ENCODE measurements at regions not wholly inside any gene's neighbourhood (a gene's known extent, or its start where the extent isn't known, plus 50 kb on each side); places are given as distances from the start of the nearest gene placed in this dataset.
A peak's percentile ranks its signal among the peaks of the same experiment; 100 is the strongest.
"Not testable (repeated sequence)": the region's sequence is repeated elsewhere in the genome, so short reads cannot be mapped to it uniquely, and the experiment has no call there.

DNA sequence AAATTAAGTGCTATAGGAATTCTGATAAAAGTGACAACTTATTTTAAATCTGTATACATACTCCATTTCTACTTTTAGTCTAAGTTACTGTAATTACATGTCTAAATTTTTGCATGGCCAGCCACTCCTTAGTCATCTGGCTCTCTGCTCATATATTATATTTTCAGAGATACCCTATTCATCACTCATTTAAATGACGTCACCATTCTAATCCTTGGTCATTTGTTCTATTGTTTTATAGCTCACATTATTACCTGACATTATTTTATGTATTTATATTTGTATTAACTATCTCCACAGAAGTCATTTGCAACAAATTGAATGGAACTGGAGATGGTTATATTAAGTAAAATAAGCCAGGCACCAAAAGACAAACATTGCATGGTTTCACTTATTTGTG is 179.6 kb upstream of the CXorf51A start:
- no peak for DNase-seq

DNA sequence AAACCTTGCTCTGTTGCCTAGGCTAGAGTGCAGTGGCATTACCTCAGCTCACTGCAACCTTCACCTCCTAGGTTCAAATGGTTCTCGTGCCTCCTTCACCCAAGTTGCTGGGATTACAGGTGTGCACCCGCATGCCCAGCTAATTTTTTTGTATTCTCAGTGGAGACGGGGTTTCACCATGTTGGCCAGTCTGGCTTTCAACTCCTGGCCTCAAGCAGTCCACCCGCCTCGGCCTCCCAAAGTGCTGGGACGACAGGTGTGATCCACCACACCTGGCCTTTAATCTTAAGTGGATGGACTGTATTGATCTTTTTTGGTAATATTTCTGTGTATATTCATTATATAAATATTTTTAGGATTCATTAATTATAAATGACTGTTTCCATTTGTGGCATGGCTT is 158.7 kb upstream of the CXorf51A start:
- DNase-seq, result no peak

DNA sequence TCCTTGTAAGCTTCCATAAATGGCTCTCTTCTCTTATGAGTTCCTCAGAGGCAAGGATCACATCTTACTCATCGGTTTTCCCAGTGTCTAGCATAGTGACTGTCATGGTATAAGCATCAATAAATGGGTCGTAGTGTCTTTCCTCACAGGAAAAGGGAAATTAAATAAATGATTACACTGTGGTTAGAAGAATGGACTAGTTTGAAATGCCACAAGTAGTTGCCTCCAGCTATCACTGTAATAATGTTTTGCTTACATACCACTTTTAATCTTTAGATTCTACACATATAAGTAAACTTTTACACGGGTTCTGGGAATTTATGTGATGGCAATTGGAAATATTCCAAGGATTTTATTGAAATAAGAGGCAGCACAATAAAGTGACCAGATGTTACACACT is 152.8 kb upstream of the CXorf51A start:
- DNase-seq, result no peak

DNA sequence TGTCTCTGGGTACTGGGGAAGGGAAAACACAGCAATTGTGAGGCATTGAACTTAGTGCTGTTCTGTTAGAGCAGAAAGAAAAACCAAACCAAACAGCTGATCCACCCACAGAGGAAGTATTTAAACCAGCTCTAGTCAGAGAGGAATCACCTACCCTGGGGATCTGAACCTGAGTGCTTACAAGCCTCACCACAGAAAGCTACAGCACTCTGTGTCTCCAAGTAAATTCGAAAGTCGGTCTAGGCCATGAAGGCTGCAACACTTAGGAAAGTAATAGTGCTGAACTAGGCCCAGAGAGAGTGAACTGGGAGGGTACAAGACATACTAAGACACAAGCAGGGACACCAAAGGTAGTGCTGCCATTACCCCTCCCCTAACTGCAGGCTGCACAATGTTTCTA is 142.2 kb upstream of the CXorf51A start:
- no peak for DNase-seq

DNA sequence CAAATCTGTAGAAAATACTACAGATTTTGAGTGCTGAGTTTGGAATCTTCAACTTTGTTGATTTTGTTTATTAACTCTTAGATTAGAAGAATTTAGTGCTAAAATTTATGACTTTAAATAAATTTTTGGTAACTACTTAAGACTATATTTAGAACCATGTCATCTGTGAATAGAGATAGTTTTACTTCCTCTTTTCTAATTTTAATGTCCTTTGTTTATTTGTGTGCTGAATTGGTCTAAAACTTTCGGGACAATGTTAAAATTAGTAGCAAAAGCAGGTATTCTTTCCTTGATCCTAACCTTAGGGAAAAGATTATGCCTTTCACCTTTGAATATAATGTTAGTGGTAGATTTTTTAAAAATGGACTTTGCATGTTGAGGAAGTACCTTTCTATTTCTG is 119.7 kb upstream of the CXorf51A start:
- DNase-seq, result no peak

DNA sequence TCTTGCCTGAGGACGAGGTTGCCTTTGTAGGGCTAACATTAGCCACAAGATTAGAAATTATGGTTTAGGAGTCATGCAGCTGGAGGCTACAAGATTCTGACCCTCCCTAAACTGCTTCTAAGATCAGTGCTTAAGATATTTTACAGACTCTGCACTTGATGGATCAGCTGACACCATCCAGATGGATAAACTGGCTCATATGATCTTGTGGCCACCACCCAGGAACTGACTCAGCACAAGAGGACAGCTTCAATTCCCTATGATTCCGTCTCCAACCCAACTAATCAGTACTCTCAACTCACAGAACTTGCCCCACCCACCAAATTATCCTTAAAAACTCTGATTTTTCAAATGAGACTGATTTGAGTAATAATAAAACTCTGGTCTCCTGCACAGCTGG is 118.5 kb upstream of the CXorf51A start:
- DNase-seq, result not testable (repeated sequence)

DNA sequence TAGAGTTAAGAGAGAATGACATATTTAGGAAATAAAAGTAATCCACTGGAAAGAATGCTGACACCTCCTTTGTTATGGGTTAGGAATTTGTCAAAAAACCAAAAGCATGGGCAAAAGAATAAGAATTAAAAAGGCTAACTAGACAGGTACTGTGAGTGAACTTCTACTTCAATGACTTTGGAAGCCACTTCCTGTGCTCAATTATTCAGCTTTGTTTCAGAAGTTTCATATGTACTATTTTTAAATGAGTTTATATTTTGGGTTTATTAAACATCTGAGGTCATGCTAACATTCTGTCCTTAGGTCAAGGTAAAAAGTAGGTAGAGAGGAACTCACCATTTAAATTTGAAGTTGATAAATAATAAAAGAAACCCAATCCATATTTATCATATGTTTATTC is 106.7 kb upstream of the CXorf51A start:
- no peak for DNase-seq

DNA sequence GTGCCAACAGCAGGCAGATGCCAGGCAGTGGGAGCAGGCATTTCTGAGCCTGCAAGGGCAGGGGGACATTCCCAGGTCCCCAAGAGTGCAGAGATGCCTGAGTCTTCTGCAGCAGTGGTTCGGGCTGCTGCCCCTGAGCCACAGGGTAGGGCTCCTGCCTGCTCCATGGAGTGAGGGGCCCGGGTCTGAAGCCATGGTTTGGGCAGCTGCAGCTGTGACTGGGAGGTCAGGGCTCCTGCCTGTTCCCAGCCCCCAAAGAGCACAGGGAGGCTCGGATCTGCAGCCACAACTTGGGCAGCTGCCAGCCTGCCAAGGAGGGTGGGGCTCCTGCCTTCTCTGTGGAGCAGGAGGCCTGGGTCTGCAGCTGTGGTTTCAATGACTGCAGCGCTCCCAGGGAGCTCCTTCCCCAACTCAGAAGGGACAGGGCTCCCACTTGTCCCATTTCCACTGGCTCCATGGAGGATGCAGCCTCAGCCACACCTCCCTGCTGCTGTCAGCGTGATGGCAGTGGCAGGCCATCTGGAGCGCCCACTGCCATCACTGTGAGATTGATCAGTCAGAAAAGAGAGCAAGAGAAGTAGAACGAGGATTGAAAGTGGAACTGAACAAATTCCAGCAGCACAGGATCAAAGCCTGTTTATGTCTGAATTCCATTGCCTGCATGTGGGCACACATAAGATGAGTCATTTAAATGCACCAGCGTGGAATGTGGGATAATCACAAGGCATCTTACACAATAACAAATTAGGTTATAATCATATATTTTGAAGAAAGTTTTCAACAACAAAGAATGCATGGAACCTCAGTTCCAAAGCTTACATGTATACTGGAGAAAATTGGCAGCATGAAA is 93.1 kb upstream of the CXorf51A start:
- no peak for DNase-seq

DNA sequence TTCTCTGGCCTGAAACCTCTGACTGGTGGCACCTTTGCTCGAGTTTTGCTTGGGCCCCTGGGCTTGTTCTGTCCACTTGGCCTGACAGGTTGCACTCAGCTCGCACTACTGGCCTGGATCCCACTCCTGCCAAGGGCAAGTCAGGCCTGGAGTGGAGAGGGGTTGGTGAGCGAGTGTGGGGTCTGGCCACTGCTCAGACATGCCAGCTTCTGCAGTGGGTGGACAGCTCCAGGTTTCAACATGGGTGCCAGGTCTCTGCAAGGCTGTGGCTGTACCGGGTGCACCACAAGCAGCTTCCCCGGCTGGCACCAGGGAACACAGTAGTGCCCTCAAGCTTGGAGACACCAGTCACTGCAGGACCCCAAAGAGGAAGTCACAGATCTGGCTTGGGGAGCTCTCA is 91.6 kb upstream of the CXorf51A start:
- DNase-seq, result no peak

DNA sequence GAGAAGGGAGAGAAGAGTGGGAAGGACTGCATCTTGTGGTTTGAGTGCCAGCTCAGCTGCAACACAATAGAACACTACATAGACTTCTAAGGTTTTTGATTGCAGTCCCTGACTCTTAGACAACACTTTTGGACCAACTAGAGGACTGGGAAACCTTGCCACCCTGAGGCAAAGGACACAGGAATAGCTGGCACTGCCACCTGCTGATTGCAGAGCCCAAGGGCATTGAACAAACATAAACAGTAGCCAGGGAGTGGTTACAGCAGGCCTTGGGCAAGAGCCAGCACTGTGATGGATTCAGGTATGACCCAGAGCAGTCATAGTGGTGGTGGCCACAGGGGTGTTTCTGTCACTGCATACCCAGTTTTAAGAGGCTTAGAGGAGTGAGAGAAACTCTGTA is 72.5 kb upstream of the CXorf51A start:
- DNase-seq, result no peak

DNA sequence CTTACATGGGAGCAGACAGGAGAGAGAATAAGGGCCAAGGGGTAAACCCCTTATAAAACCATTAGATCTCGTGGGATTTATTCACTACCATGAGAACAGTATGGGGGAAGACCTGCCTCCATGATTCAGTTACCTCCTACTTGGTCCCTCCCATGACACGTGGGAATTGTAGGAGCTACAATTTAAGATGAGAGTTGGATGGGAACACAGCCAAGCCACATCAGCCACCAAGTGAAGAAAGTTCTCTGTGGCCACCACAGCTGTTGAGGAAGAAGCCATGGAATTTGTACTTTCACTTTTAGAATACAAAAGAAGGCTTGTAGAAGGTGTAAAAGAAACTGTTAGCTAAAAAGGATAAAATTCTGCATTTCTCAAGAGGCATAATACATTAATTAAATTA is 67.0 kb upstream of the CXorf51A start:
- DNase-seq, result peak in 1 of 2 donors; percentile 5

DNA sequence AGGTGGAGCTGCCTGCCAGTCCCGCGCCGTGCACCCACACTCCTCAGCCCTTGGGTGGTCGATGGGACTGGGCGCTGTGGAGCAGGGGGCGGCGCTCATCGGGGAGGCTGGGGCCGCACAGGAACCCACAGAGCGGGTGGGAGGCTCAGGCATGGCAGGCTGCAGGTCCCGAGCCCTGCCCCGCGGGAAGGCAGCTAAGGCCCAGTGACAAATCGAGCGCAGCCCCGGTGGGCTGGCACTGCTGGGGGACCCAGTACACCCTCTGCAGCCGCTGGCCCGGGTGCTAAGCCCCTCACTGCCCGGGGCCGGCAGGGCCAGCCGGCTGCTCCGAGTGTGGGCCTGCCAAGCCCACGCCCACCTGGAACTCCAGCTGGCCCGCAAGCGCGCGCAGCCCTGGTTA is 52.3 kb upstream of the CXorf51A start:
- not testable (repeated sequence) for DNase-seq

DNA sequence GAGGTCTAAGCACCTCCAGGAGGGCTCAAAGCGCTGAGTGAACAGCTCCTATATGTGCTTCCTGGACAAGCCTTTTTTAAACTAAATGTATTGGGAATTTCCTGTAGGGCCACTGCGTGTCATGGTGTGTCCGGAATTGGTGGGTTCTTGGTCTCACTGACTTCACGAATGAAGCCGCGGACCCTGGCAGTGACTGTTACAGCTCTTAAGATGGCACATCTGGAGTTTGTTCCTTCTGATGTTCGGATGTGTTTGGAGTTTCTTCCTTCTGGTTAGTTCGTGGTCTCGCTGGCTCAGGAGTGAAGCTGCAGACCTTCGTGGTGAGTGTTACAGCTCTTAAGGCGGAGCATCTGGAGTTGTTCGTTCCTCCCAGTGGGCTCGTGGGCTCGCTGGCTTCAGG is 51.2 kb upstream of the CXorf51A start:
- DNase-seq, result not testable (repeated sequence)

Measured in bone marrow (tissue), 2 donors.